ENCODE measurements at regions not wholly inside any gene's neighbourhood (a gene's known extent, or its start where the extent isn't known, plus 50 kb on each side); places are given as distances from the start of the nearest gene placed in this dataset.

DNA sequence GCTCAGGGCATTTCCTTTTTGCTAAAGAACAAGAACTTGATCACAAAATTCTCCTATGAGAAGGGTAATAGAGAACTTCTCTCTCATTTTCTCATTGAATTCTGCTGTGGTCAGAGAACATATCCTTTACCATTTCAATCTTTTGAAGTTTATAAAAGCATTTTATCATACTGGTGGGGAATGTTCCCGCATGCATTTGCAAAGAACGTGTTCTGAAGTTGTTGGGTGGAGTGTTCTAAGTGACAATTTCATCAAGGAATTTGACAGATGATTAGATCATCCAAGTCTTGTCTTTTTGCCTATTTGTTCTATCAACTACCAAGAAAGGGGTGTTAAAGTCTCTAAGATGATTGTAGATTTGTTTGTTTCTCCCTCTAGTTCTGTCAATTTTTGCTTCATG lies 163.4 kb upstream of the FREM1 start:
- no peak overlapping the region for H3K4me3 ChIP-seq (replicated peaks in 1 of 3; ENCODE audit: insufficient read depth in 1 of 3, low read depth in 2 of 3, low read length in 3 of 3)
- CTCF ChIA-PET (ENCODE audit: low intra/inter-chr PET ratio, low total read pairs): no interaction called here
- H3K27me3 ChIP-seq (ENCODE audit: control insufficient read depth in 1 of 2, insufficient read depth in 2 of 2, low read length in 2 of 2): peaks cover 0 to 5% of the 10 kb centered on the region in 2 experiments; a peak in 2 of 5 replicates
- no peak overlapping the region for H3K9ac ChIP-seq (ENCODE audit: insufficient read depth, low read depth, low read length)
- no peak for ATAC-seq
- in situ Hi-C loops (cut with HindIII; ENCODE audit: extremely low pct_ligation_motif_present, low pct_unique_long_range_greater_than_20kb) (no loop called here), intact Hi-C loops (cut with micrococcal nuclease; ENCODE audit: unreplicated experiment) (no loop called here)
- WGBS (ENCODE audit: low lambda C conversion rate): 1% methylated on average over 2 of the region's 2 CpGs
- H3K4me1 ChIP-seq (ENCODE audit: insufficient read depth, low read length): peaks cover 8% of the 10 kb centered on the region; the same call in 1 of the 2 replicates
- BruUV-seq (replicated peaks): no TSS peak
- FAIRE-seq: no peak
- no peaks in the 10 kb centered on the region for H3K9me3 ChIP-seq (ENCODE audit: low read length)
- POLR2A ChIA-PET: no interaction called here
- no peak overlapping the region for H3K4me2 ChIP-seq (ENCODE audit: low read depth, low read length)
- no peak overlapping the region for H2AFZ ChIP-seq (ENCODE audit: low read length)
- DNase-seq (ENCODE audit: low spot score): no peak
- no peaks in the 10 kb centered on the region for H3K36me3 ChIP-seq (replicated peaks in 1 of 2; ENCODE audit: control insufficient read depth in 1 of 2, insufficient read depth in 2 of 2, low read length in 2 of 2)
- H3K27ac ChIP-seq (ENCODE audit: extremely low read length, insufficient read depth, low read length): no peak overlapping the region
- H4K20me1 ChIP-seq (ENCODE audit: insufficient read depth, low read length): no peaks in the 10 kb centered on the region
- no peak for TF ChIP-seq TCF7 (IDR thresholded peaks at IDR 0.05; ENCODE audit: low read depth)
- TF ChIP-seq AKAP8 (CRISPR knock-in tag; IDR thresholded peaks at IDR 0.05): no peak
- TF ChIP-seq ZSCAN31 (CRISPR knock-in tag; IDR thresholded peaks at IDR 0.05; ENCODE audit: low read depth): no peak
- no peaks in the 10 kb centered on the region for H3K79me2 ChIP-seq (ENCODE audit: insufficient read depth, low read length)

DNA sequence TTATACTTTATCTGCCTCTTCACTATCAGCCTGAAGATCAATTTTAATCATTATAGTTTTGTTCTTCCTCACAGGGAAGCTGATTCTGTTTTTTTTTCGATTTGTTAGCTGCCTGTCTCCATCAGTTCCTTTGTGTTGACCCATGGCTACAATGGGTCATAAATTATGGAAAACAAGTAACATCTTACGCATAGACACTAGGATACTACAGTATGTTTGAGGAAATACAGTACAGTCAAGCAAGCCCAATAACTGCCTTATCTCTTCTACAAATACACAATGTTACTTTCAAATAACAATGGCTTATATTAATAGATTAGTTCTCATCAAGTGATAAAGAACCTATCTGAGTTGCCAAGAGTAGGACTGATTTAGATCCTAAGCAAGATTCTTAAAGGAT lies 160.5 kb upstream of the FREM1 start:
- Histone ChIP-seq H3K4me2 (ENCODE audit: low read depth, low read length) (no peak overlapping the region), H3K4me3 (replicated peaks in 1 of 3; ENCODE audit: insufficient read depth in 1 of 3, low read depth in 2 of 3, low read length in 3 of 3) (no peak overlapping the region), H4K20me1 (ENCODE audit: insufficient read depth, low read length) (no peaks in the 10 kb centered on the region), H3K27me3 (ENCODE audit: control insufficient read depth in 1 of 2, insufficient read depth in 2 of 2, low read length in 2 of 2) (peaks cover 0 to 5% of the 10 kb centered on the region in 2 experiments; a peak in 2 of 5 replicates), H2AFZ (ENCODE audit: low read length) (no peak overlapping the region), H3K4me1 (ENCODE audit: insufficient read depth, low read length) (no peaks in the 10 kb centered on the region), H3K27ac (ENCODE audit: extremely low read length, insufficient read depth, low read length) (no peak overlapping the region), H3K79me2 (ENCODE audit: insufficient read depth, low read length) (no peaks in the 10 kb centered on the region), H3K36me3 (replicated peaks in 1 of 2; ENCODE audit: control insufficient read depth in 1 of 2, insufficient read depth in 2 of 2, low read length in 2 of 2) (no peaks in the 10 kb centered on the region), H3K9me3 (ENCODE audit: low read length) (no peaks in the 10 kb centered on the region), H3K9ac (ENCODE audit: insufficient read depth, low read depth, low read length) (no peak overlapping the region)
- ChIA-PET POLR2A (no interaction called here), CTCF (ENCODE audit: low intra/inter-chr PET ratio, low total read pairs) (no interaction called here)
- DNase-seq (ENCODE audit: low spot score) (no peak), ATAC-seq (no peak), FAIRE-seq (no peak)
- BruUV-seq (replicated peaks): no TSS peak
- intact Hi-C loops (cut with micrococcal nuclease; ENCODE audit: unreplicated experiment) (no loop called here), in situ Hi-C loops (cut with HindIII; ENCODE audit: extremely low pct_ligation_motif_present, low pct_unique_long_range_greater_than_20kb) (no loop called here)
- WGBS (ENCODE audit: low lambda C conversion rate): 26% methylated on average over 2 of the region's 2 CpGs
- TF ChIP-seq, protein P1, sequence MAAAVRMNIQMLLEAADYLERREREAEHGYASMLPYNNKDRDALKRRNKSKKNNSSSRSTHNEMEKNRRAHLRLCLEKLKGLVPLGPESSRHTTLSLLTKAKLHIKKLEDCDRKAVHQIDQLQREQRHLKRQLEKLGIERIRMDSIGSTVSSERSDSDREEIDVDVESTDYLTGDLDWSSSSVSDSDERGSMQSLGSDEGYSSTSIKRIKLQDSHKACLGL (CRISPR knock-in tag; IDR thresholded peaks at IDR 0.05): no peak
- TF ChIP-seq EP300 (IDR thresholded peaks at IDR 0.05; ENCODE audit: low read depth in 2 of 2, low read length in 2 of 2) (no peak), EP300 (CRISPR knock-in tag; IDR thresholded peaks at IDR 0.05; ENCODE audit: borderline replicate concordance) (no peak), FOXO1 (CRISPR knock-in tag; IDR thresholded peaks at IDR 0.05) (no peak), ZFYVE20 (CRISPR knock-in tag; IDR thresholded peaks at IDR 0.05; ENCODE audit: borderline replicate concordance, low read depth) (no peak), ATF1 (CRISPR knock-in tag; IDR thresholded peaks at IDR 0.05) (no peak), STAT5B (CRISPR knock-in tag; IDR thresholded peaks at IDR 0.05) (no peak), CCAR2 (optimal IDR thresholded peaks at IDR 0.05; ENCODE audit: low read depth, low read length) (no peak)
- TF ChIP-seq, protein P2, sequence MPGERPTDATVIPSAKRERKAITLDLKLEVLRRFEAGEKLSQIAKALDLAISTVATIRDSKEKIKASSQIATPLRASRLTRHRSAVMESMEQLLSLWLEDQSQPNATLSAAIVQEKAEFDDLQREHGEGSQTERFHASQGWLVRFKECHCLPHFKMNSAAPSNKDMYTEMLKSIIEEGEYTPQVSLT (CRISPR knock-in tag; IDR thresholded peaks at IDR 0.05; ENCODE audit: borderline replicate concordance, low read depth): no peak
- TF ChIP-seq, protein P3, sequence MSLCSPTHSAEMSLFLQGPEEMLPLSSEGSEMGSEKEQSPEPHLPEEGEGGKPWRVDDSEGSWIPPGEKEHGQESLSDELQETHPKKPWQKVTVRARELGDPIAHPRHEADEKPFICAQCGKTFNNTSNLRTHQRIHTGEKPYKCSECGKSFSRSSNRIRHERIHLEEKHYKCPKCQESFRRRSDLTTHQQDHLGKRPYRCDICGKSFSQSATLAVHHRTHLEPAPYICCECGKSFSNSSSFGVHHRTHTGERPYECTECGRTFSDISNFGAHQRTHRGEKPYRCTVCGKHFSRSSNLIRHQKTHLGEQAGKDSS (CRISPR knock-in tag; IDR thresholded peaks at IDR 0.05; ENCODE audit: borderline replicate concordance, low read depth): no peak
- TF ChIP-seq, protein P4, sequence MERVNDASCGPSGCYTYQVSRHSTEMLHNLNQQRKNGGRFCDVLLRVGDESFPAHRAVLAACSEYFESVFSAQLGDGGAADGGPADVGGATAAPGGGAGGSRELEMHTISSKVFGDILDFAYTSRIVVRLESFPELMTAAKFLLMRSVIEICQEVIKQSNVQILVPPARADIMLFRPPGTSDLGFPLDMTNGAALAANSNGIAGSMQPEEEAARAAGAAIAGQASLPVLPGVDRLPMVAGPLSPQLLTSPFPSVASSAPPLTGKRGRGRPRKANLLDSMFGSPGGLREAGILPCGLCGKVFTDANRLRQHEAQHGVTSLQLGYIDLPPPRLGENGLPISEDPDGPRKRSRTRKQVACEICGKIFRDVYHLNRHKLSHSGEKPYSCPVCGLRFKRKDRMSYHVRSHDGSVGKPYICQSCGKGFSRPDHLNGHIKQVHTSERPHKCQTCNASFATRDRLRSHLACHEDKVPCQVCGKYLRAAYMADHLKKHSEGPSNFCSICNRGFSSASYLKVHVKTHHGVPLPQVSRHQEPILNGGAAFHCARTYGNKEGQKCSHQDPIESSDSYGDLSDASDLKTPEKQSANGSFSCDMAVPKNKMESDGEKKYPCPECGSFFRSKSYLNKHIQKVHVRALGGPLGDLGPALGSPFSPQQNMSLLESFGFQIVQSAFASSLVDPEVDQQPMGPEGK (CRISPR knock-in tag; IDR thresholded peaks at IDR 0.05): no peak

Measured in HepG2 (cell line).